Cardiac muscle cell (in vitro differentiated cells and primary cell): ENCODE measurements at regions not wholly inside any gene's neighbourhood (a gene's known extent, or its start where the extent isn't known, plus 50 kb on each side); places are given as distances from the start of the nearest gene placed in this dataset.

Experiments used
- DNase-seq, 2 donors: peaks; one replicate each; pipeline versions ENCODE4 v3.0.0 to v3.0.0-alpha.2; 2010 to 2017; ENCODE audit warnings: low read depth in 1 of 2, low spot score in 1 of 2
- H3K27ac ChIP-seq: fragments of 200-600 bp; sonication (generic); 2 replicates; pipeline ENCODE4 v1.5.1; 2016
- H3K27me3 ChIP-seq: fragments of 200-600 bp; sonication (generic); 2 replicates; pipeline ENCODE4 v1.6.0; 2016; ENCODE audit warnings: control low read depth
- H3K36me3 ChIP-seq: fragments of 200-600 bp; sonication (generic); 2 replicates; pipeline ENCODE4 v1.5.1; 2016; ENCODE audit warnings: control low read depth
- H3K4me1 ChIP-seq: fragments of 200-600 bp; sonication (generic); 2 replicates; pipeline ENCODE4 v1.8.1; 2017; ENCODE audit warnings: low read depth, mild to moderate bottlenecking, mixed run types
- H3K4me3 ChIP-seq: fragments of 200-600 bp; sonication (generic); 2 replicates; pipeline ENCODE4 v1.5.1; 2016; ENCODE audit warnings: mild to moderate bottlenecking
- H3K9me3 ChIP-seq: fragments of 200-600 bp; sonication (generic); 2 replicates; pipeline ENCODE4 v1.5.1; 2017; ENCODE audit warnings: low read depth, mild to moderate bottlenecking, control low read depth
- CTCF ChIP-seq: IDR thresholded peaks from 2 replicates; pipeline ENCODE4 v1.5.1; 2012; ENCODE audit warnings: low read depth, mild to moderate bottlenecking, low read length

GRCh38 chr17:77838748-77839697, 119.5 kb upstream of the TNRC6C start:
- Histone ChIP-seq H3K4me3 (no peak overlapping the region), H3K4me1 (peaks cover 27% of the 10 kb centered on the region), H3K27me3 (no peaks in the 10 kb centered on the region), H3K36me3 (no peaks in the 10 kb centered on the region), H3K9me3 (no peaks in the 10 kb centered on the region), H3K27ac (no peak overlapping the region)
- no peak for TF ChIP-seq CTCF
- DNase-seq: no peak

- Histone ChIP-seq H3K36me3 (no peaks in the 10 kb centered on the region), H3K9me3 (no peaks in the 10 kb centered on the region), H3K4me1 (peaks cover 18% of the 10 kb centered on the region), H3K4me3 (no peak overlapping the region), H3K27me3 (no peaks in the 10 kb centered on the region), H3K27ac (no peak overlapping the region)
- TF ChIP-seq CTCF: no peak
- DNase-seq: peak in 1 of 2 donors; percentile 76
Measured at GRCh38 chr17:77839698-77840512, 118.6 kb upstream of the TNRC6C start.

GRCh38 chr17:77840513-77841165, 117.9 kb upstream of the TNRC6C start:
- Histone ChIP-seq H3K9me3 (no peaks in the 10 kb centered on the region), H3K4me3 (no peak overlapping the region), H3K36me3 (no peaks in the 10 kb centered on the region), H3K27ac (no peak overlapping the region), H3K27me3 (no peaks in the 10 kb centered on the region), H3K4me1 (peaks cover 17% of the 10 kb centered on the region)
- TF ChIP-seq CTCF: no peak
- no peak for DNase-seq

GRCh38 chr17:77841742-77842527, 116.6 kb upstream of the TNRC6C start:
- Histone ChIP-seq H3K36me3 (no peaks in the 10 kb centered on the region), H3K27me3 (no peaks in the 10 kb centered on the region), H3K27ac (no peak overlapping the region), H3K4me1 (peaks cover 17% of the 10 kb centered on the region), H3K4me3 (no peak overlapping the region), H3K9me3 (no peaks in the 10 kb centered on the region)
- no peak for DNase-seq
- TF ChIP-seq CTCF: no peak
